ENCODE measurements at regions not wholly inside any gene's neighbourhood (a gene's known extent, or its start where the extent isn't known, plus 50 kb on each side); places are given as distances from the start of the nearest gene placed in this dataset.

DNA sequence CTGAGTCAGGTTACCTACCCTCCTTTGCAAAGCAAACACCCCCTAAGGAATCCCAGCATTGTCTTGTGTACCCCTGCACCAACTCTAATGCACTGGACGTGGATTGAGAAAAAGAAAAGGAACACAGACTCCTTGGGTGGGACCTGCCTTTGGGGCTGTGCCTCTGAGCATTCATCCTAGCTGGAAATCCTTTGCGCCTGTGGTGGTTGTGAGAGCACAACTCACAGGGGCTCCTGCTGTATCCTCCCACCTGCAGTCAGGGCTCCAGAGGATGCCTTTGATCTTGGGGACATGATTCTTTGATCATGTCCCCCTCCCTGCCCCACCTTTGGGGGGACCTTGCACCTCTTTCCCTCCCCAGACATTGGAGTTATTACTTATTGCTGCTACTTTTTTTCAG lies 338.5 kb downstream of the GADD45G start:
- TF ChIP-seq FOXM1 (IDR thresholded peaks at IDR 0.05; ENCODE audit: borderline replicate concordance, low read depth) (no peak), CREB1 (IDR thresholded peaks at IDR 0.05; ENCODE audit: low read depth) (no peak), TEAD4 (IDR thresholded peaks at IDR 0.05) (no peak), EP300 (IDR thresholded peaks at IDR 0.05; ENCODE audit: borderline replicate concordance) (no peak), ZBTB7A (IDR thresholded peaks at IDR 0.05; ENCODE audit: low read depth) (no peak), YY1 (IDR thresholded peaks at IDR 0.05; ENCODE audit: low read depth) (no peak), TCF12 (IDR thresholded peaks at IDR 0.05; ENCODE audit: low read depth) (no peak), RAD21 (IDR thresholded peaks at IDR 0.05; ENCODE audit: low read depth) (no peak), CEBPB (IDR thresholded peaks at IDR 0.05) (no peak), NFIC (IDR thresholded peaks at IDR 0.05) (no peak), EGR1 (IDR thresholded peaks at IDR 0.05) (no peak)
- TF ChIP-seq, protein P1, sequence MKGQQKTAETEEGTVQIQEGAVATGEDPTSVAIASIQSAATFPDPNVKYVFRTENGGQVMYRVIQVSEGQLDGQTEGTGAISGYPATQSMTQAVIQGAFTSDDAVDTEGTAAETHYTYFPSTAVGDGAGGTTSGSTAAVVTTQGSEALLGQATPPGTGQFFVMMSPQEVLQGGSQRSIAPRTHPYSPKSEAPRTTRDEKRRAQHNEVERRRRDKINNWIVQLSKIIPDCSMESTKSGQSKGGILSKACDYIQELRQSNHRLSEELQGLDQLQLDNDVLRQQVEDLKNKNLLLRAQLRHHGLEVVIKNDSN (IDR thresholded peaks at IDR 0.05) = no peak
- TF ChIP-seq, protein P2, sequence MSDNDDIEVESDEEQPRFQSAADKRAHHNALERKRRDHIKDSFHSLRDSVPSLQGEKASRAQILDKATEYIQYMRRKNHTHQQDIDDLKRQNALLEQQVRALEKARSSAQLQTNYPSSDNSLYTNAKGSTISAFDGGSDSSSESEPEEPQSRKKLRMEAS (IDR thresholded peaks at IDR 0.05) = no peak
- TF ChIP-seq, protein P3, sequence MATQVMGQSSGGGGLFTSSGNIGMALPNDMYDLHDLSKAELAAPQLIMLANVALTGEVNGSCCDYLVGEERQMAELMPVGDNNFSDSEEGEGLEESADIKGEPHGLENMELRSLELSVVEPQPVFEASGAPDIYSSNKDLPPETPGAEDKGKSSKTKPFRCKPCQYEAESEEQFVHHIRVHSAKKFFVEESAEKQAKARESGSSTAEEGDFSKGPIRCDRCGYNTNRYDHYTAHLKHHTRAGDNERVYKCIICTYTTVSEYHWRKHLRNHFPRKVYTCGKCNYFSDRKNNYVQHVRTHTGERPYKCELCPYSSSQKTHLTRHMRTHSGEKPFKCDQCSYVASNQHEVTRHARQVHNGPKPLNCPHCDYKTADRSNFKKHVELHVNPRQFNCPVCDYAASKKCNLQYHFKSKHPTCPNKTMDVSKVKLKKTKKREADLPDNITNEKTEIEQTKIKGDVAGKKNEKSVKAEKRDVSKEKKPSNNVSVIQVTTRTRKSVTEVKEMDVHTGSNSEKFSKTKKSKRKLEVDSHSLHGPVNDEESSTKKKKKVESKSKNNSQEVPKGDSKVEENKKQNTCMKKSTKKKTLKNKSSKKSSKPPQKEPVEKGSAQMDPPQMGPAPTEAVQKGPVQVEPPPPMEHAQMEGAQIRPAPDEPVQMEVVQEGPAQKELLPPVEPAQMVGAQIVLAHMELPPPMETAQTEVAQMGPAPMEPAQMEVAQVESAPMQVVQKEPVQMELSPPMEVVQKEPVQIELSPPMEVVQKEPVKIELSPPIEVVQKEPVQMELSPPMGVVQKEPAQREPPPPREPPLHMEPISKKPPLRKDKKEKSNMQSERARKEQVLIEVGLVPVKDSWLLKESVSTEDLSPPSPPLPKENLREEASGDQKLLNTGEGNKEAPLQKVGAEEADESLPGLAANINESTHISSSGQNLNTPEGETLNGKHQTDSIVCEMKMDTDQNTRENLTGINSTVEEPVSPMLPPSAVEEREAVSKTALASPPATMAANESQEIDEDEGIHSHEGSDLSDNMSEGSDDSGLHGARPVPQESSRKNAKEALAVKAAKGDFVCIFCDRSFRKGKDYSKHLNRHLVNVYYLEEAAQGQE (IDR thresholded peaks at IDR 0.05; ENCODE audit: low read depth) = no peak

DNA sequence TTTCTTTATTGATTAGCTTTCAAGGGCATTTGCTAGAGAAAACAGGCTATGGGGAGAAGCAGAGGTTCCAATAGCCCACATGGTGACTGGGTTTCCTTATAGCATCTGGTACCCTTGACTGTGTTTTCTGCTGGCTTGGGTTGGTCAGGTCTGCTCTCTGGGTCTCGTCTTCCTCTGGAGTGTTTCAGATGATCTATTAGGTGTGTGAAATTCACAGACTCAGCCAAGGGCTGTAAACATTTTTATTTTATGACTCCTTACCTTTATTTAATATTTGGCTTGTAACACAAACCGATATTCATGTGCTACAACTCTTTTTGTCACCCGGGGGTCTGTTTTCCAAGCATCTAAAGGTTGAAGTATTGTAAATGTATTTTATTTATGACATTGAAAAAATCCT lies 338.9 kb downstream of the GADD45G start:
- TF ChIP-seq, protein P2 (IDR thresholded peaks at IDR 0.05) = no peak
- TF ChIP-seq CEBPB (IDR thresholded peaks at IDR 0.05) (no peak), EGR1 (IDR thresholded peaks at IDR 0.05) (no peak), TCF12 (IDR thresholded peaks at IDR 0.05; ENCODE audit: low read depth) (no peak)
- TF ChIP-seq, protein P1 (IDR thresholded peaks at IDR 0.05) = no peak
- TF ChIP-seq, protein P3 (IDR thresholded peaks at IDR 0.05; ENCODE audit: low read depth) = no peak

DNA sequence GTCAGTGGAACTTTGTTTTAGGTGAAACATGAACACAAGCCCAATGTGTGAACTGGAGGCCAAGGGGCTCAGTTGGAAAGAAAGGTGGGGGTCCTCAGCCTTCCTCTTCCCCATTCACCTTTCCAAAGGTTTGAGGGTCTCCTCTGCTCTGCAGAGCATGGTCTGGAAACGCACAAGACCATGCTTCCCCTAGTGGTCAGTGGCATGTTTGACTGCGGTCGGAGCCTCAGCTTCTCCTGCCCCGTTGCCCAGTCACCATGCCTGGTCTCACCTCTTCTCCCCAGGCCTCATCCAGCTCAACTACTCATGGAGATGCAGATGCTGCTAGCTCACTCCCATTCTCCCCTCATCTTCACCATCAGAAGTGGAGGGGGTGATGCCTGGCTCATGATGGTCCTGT lies 340.3 kb downstream of the GADD45G start:
- TF ChIP-seq TAF1 (IDR thresholded peaks at IDR 0.05; ENCODE audit: low read depth) (no peak), RAD21 (IDR thresholded peaks at IDR 0.05; ENCODE audit: low read depth) (peak; percentile 18; the same call in 1 of the 2 replicates)

DNA sequence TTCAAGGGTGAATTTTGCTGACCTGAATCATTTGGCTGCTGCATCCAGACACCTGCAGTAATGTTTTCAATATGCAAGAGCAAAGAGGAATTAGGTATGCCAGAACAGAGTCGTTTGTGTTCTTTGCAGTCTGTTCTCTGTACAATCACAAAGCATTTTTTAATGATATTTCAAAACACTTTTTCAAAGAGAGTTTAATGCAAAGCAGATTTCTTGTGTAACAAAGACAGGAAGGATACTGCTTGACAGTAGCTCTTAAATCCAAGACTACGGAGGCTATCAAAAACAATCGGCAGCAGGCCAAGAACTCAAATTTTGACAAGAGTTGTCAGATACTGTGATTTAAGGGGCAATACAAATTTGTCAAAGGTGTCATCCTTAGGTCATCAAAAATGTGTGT lies 341.9 kb downstream of the GADD45G start:
- no peak for TF ChIP-seq TEAD4 (IDR thresholded peaks at IDR 0.05)
- no peak for TF ChIP-seq YY1 (IDR thresholded peaks at IDR 0.05; ENCODE audit: low read depth)
- no peak for TF ChIP-seq NFIC (IDR thresholded peaks at IDR 0.05)
- TF ChIP-seq ZBTB7A (IDR thresholded peaks at IDR 0.05; ENCODE audit: low read depth) = no peak
- no peak for TF ChIP-seq EP300 (IDR thresholded peaks at IDR 0.05; ENCODE audit: borderline replicate concordance)
- no peak for TF ChIP-seq TCF12 (IDR thresholded peaks at IDR 0.05; ENCODE audit: low read depth)
- TF ChIP-seq RAD21 (IDR thresholded peaks at IDR 0.05; ENCODE audit: low read depth) = no peak
- TF ChIP-seq FOXM1 (IDR thresholded peaks at IDR 0.05; ENCODE audit: borderline replicate concordance, low read depth) = no peak
- no peak for TF ChIP-seq TAF1 (IDR thresholded peaks at IDR 0.05; ENCODE audit: low read depth)
- TF ChIP-seq CEBPB (IDR thresholded peaks at IDR 0.05) = no peak
- no peak for TF ChIP-seq CREB1 (IDR thresholded peaks at IDR 0.05; ENCODE audit: low read depth)
- TF ChIP-seq, protein P1 (IDR thresholded peaks at IDR 0.05) = no peak
- TF ChIP-seq, protein P3 (IDR thresholded peaks at IDR 0.05; ENCODE audit: low read depth) = no peak
- no peak for TF ChIP-seq EGR1 (IDR thresholded peaks at IDR 0.05)
- TF ChIP-seq, protein P2 (IDR thresholded peaks at IDR 0.05) = no peak
